ENCODE measurements at regions not wholly inside any gene's neighbourhood (a gene's known extent, or its start where the extent isn't known, plus 50 kb on each side); places are given as distances from the start of the nearest gene placed in this dataset.

DNA sequence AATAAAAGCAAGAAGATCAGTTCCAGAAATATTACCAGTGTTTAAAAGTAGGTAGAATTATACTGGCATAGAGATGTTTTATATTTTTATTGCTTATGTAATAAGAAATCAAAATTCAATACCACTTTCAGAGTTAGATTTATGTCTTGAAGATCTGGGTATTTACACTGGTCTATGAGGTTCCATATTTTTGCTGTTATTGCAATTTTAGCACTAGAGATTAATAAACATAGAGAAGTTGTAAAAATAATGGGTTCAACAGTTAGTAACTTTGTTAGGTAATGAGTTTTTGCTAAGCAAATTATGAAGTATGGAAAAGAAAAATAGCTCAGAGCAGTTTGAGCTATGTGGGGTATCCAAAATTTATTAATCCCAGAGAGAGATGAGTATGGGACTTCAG is 188.1 kb downstream of the SYT10 start:
- ATAC-seq (no peak), FAIRE-seq (no peak), DNase-seq (no peak)
- intact Hi-C loops (cut with DNase I) = no loop called here
- H3K9me3 ChIP-seq = no peaks in the 10 kb centered on the region
- H3K4me3 ChIP-seq = no peak overlapping the region
- TF ChIP-seq, protein P1, sequence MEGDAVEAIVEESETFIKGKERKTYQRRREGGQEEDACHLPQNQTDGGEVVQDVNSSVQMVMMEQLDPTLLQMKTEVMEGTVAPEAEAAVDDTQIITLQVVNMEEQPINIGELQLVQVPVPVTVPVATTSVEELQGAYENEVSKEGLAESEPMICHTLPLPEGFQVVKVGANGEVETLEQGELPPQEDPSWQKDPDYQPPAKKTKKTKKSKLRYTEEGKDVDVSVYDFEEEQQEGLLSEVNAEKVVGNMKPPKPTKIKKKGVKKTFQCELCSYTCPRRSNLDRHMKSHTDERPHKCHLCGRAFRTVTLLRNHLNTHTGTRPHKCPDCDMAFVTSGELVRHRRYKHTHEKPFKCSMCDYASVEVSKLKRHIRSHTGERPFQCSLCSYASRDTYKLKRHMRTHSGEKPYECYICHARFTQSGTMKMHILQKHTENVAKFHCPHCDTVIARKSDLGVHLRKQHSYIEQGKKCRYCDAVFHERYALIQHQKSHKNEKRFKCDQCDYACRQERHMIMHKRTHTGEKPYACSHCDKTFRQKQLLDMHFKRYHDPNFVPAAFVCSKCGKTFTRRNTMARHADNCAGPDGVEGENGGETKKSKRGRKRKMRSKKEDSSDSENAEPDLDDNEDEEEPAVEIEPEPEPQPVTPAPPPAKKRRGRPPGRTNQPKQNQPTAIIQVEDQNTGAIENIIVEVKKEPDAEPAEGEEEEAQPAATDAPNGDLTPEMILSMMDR (IDR thresholded peaks at IDR 0.05) = no peak
- H3K36me3 ChIP-seq = no peaks in the 10 kb centered on the region
- no peaks in the 10 kb centered on the region for H3K27me3 ChIP-seq
- H3K27ac ChIP-seq = no peak overlapping the region
- no peaks in the 10 kb centered on the region for H3K4me1 ChIP-seq

DNA sequence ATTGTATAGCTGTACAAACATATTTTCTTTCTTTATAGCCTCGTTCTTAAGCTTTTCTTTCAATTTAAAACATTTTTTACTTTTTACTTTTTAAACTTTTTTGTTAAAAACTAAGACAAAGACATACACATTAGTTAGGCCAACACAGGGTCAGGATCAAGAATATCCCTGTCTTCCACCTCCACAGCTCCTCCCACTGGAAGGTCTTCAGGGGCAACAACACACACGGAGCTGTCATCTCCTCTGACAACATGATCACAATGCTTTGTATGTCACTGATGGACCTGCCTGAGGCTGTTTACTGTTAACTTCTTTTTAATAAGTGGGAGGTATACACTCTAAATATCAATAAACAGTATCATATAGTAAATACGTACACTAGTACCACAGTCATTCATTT is 191.3 kb downstream of the SYT10 start:
- 36 to 45% methylated on average over 3 of the region's 3 CpGs for WGBS, 2 donors
- H3K4me3 ChIP-seq = no peak overlapping the region
- no peak for FAIRE-seq

DNA sequence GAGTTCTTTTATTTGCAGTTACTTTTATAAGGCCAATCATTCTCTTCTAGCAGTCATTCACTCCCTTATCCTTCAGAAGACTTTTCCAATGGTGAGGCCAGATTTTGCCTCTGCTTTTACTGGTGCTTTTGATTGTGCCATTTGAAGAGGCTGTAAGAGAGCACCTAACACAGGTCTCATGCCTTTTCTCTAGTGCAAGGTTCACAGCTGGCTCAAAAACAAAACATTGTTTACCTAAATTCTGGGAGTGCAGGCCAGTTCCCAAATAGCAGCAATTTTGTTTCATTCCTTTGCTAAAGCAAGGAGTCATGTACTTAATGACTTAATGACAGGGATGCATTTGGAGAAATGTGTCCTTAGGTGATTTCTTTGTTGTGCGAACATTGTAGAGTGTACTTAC is 192.0 kb downstream of the SYT10 start:
- 82 to 85% methylated on average over 1 of the region's 1 CpG for WGBS, 2 donors
- intact Hi-C loops (cut with DNase I) = loop anchor here in 1 of 3 donors (10.0 kb wide), 1 partner anchor 63 kb away; no protein-coding TSS in a partner anchor
- no peak for DNase-seq
- Histone ChIP-seq H3K36me3 (no peaks in the 10 kb centered on the region), H3K4me1 (no peaks in the 10 kb centered on the region), H3K27me3 (no peaks in the 10 kb centered on the region), H3K9me3 (no peaks in the 10 kb centered on the region), H3K4me3 (no peak overlapping the region), H3K27ac (no peak overlapping the region)
- TF ChIP-seq, protein P1 (IDR thresholded peaks at IDR 0.05) = no peak
- FAIRE-seq = no peak
- no peak for ATAC-seq

More for the DNA sequence above, 191.3 kb downstream of the SYT10 start:
- Histone ChIP-seq H3K9me3 (no peaks in the 10 kb centered on the region), H3K4me1 (no peaks in the 10 kb centered on the region), H3K27me3 (no peaks in the 10 kb centered on the region), H3K27ac (no peak overlapping the region), H3K36me3 (no peaks in the 10 kb centered on the region)
- intact Hi-C loops (cut with DNase I) = loop anchor here in 1 of 3 donors (10.0 kb wide), 1 partner anchor 64 kb away; no protein-coding TSS in a partner anchor
- no peak for DNase-seq
- TF ChIP-seq, protein P1 (IDR thresholded peaks at IDR 0.05) = no peak
- no peak for ATAC-seq

DNA sequence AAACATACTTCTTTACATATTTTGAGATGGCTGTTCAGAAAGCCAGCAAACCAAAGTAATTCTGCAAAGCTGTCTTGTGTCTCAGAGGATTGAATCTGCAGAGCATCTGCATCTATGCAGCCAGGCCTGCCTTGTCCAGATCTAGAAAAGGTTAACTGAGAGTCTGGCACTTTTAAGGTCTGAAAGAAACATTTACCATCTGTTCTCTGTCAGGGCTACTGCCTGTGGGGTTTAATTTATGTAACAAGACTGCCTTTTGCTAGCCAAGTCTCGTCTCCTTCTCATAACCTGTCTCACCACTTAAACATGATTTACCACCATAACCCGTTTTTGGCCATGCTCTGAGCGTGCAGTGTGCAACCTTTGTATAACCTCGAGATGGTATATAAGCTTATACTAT is 194.2 kb downstream of the SYT10 start:
- no peaks in the 10 kb centered on the region for H3K4me1 ChIP-seq
- FAIRE-seq (no peak), ATAC-seq (no peak), DNase-seq (no peak)
- WGBS, 2 donors = 27 to 47% methylated on average over 4 of the region's 4 CpGs
- H3K27ac ChIP-seq = no peak overlapping the region
- TF ChIP-seq, protein P1 (IDR thresholded peaks at IDR 0.05) = no peak
- H3K4me3 ChIP-seq = no peak overlapping the region
- no peaks in the 10 kb centered on the region for H3K27me3 ChIP-seq
- H3K36me3 ChIP-seq = no peaks in the 10 kb centered on the region
- intact Hi-C loops (cut with DNase I) = loop anchor here in 1 of 3 donors (10.0 kb wide), 1 partner anchor 61 kb away; no protein-coding TSS in a partner anchor
- no peaks in the 10 kb centered on the region for H3K9me3 ChIP-seq

DNA sequence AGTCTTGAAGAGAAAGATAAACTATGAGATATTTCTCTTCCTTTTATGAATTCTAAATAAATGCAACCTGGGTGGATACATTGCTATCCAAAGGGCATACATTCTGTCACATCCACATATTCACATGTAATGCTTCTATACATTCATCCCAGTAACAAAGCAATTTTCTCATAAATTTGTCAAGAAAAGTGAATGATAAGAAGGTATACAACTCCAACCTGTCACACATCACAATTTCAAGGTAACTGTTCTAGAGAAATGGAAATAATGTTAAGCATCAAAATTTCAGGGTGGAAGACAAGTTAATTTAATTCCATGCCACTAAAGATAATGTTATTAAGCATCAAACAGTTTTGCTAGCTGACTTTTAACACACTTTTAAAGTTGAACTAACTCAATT is 212.9 kb downstream of the SYT10 start:
- H3K4me1 ChIP-seq = no peaks in the 10 kb centered on the region
- no peak for FAIRE-seq
- no peak overlapping the region for H3K27ac ChIP-seq
- TF ChIP-seq, protein P1 (IDR thresholded peaks at IDR 0.05) = no peak
- H3K9me3 ChIP-seq = no peaks in the 10 kb centered on the region
- no peaks in the 10 kb centered on the region for H3K36me3 ChIP-seq
- ATAC-seq = no peak
- no peaks in the 10 kb centered on the region for H3K27me3 ChIP-seq
- H3K4me3 ChIP-seq = no peak overlapping the region
- DNase-seq = no peak
- intact Hi-C loops (cut with DNase I) = no loop called here

Measured in pancreas (tissue), 10 donors.